Nephron (organoid): ENCODE measurements at regions not wholly inside any gene's neighbourhood (a gene's known extent, or its start where the extent isn't known, plus 50 kb on each side); places are given as distances from the start of the nearest gene placed in this dataset.
"Not testable (repeated sequence)": the region's sequence is repeated elsewhere in the genome, so short reads cannot be mapped to it uniquely, and the experiment has no call there.

ENCODE experiments used
- H3K27ac Mint-ChIP-seq, 3 experiments: 2 replicates each; pipeline ENCODE4 v1.8.0; 2020; ENCODE audit warnings: mixed read lengths in 3 of 3, mild to moderate bottlenecking in 2 of 3, moderate library complexity in 1 of 3
- H3K27me3 Mint-ChIP-seq: 2 replicates; pipeline ENCODE4 v1.8.0; 2021; ENCODE audit warnings: low read depth, mild to moderate bottlenecking, moderate library complexity, mixed read lengths
- H3K36me3 Mint-ChIP-seq: 2 replicates; pipeline ENCODE4 v1.8.0; 2020; ENCODE audit warnings: low read depth, mixed read lengths
- H3K4me1 Mint-ChIP-seq: 2 replicates; pipeline ENCODE4 v1.8.0; 2020; ENCODE audit warnings: mixed read lengths
- H3K4me3 Mint-ChIP-seq, 3 experiments: 2 replicates each; pipeline ENCODE4 v1.8.0; 2020; ENCODE audit warnings: mild to moderate bottlenecking in 3 of 3, mixed read lengths in 3 of 3, moderate library complexity in 2 of 3
- H3K9me3 Mint-ChIP-seq: 2 replicates; pipeline ENCODE4 v1.8.0; 2020; ENCODE audit warnings: mixed read lengths
- CTCF ChIP-seq, 3 experiments: fragments of 200-600 bp; sonication (generic); IDR thresholded peaks; one replicate each; pipeline ENCODE4 v1.5.0; 2021; ENCODE audit warnings: antibody characterized with exemption in 3 of 3; ENCODE audit not compliant: unreplicated experiment in 3 of 3

GRCh38 chr13:87244256-87244890 is 426.8 kb upstream of the SLITRK5 start:
- no peak for TF ChIP-seq CTCF (IDR thresholded peaks at IDR 0.05; ENCODE audit: unreplicated experiment in 3 of 3)
- H3K27ac Mint-ChIP-seq = no peak overlapping the region
- no peaks in the 10 kb centered on the region for H3K36me3 Mint-ChIP-seq
- no peaks in the 10 kb centered on the region for H3K4me1 Mint-ChIP-seq
- H3K4me3 Mint-ChIP-seq = no peak overlapping the region
- no peaks in the 10 kb centered on the region for H3K27me3 Mint-ChIP-seq
- no peaks in the 10 kb centered on the region for H3K9me3 Mint-ChIP-seq

GRCh38 chr13:87249847-87250246 is 421.3 kb upstream of the SLITRK5 start:
- not testable (repeated sequence) for H3K27me3 Mint-ChIP-seq, H3K4me3 Mint-ChIP-seq, H3K27ac Mint-ChIP-seq, H3K4me1 Mint-ChIP-seq, H3K36me3 Mint-ChIP-seq, H3K9me3 Mint-ChIP-seq

- H3K27me3 Mint-ChIP-seq = no peaks in the 10 kb centered on the region
- H3K9me3 Mint-ChIP-seq = peaks cover 6% of the 10 kb centered on the region
- TF ChIP-seq CTCF (IDR thresholded peaks at IDR 0.05; ENCODE audit: unreplicated experiment in 3 of 3) = no peak
- H3K27ac Mint-ChIP-seq = no peak overlapping the region
- H3K36me3 Mint-ChIP-seq = no peaks in the 10 kb centered on the region
- no peaks in the 10 kb centered on the region for H3K4me1 Mint-ChIP-seq
- no peak overlapping the region for H3K4me3 Mint-ChIP-seq
Measured at GRCh38 chr13:87255394-87255793, 415.8 kb upstream of the SLITRK5 start.

GRCh38 chr13:87259479-87260083 is 411.6 kb upstream of the SLITRK5 start:
- peaks cover 6% of the 10 kb centered on the region for H3K9me3 Mint-ChIP-seq
- no peaks in the 10 kb centered on the region for H3K36me3 Mint-ChIP-seq
- no peaks in the 10 kb centered on the region for H3K4me1 Mint-ChIP-seq
- H3K4me3 Mint-ChIP-seq = no peak overlapping the region
- no peaks in the 10 kb centered on the region for H3K27me3 Mint-ChIP-seq
- H3K27ac Mint-ChIP-seq = no peak overlapping the region
- peak; percentile 39 to 49 (median 46) for TF ChIP-seq CTCF (IDR thresholded peaks at IDR 0.05; ENCODE audit: unreplicated experiment in 3 of 3)

- Mint-ChIP-seq H3K36me3 (no peaks in the 10 kb centered on the region), H3K27me3 (no peaks in the 10 kb centered on the region), H3K9me3 (no peaks in the 10 kb centered on the region), H3K4me3 (no peak overlapping the region), H3K27ac (no peak overlapping the region), H3K4me1 (no peaks in the 10 kb centered on the region)
- TF ChIP-seq CTCF (IDR thresholded peaks at IDR 0.05; ENCODE audit: unreplicated experiment in 3 of 3) = peak; percentile 66 to 76 (median 72)
Measured at GRCh38 chr13:87274209-87274819, 396.9 kb upstream of the SLITRK5 start.

- Mint-ChIP-seq H3K27ac (no peak overlapping the region), H3K9me3 (no peaks in the 10 kb centered on the region), H3K27me3 (no peaks in the 10 kb centered on the region), H3K4me1 (no peaks in the 10 kb centered on the region), H3K36me3 (no peaks in the 10 kb centered on the region), H3K4me3 (no peak overlapping the region)
- TF ChIP-seq CTCF (IDR thresholded peaks at IDR 0.05; ENCODE audit: unreplicated experiment in 3 of 3) = no peak
Measured at GRCh38 chr13:87280139-87280538, 391.0 kb upstream of the SLITRK5 start.
